SK-N-SH treated with all-trans-retinoic acid at 6 μM for 48 hours (cell line): ENCODE measurements at regions not wholly inside any gene's neighbourhood (a gene's known extent, or its start where the extent isn't known, plus 50 kb on each side); places are given as distances from the start of the nearest gene placed in this dataset.

Source experiments
- ATAC-seq: fragments of 200-7000 bp; cut with Tn5 transposase; 3 replicates; pipeline ENCODE4 v1.9.1; 2020; ENCODE audit warnings: mild to moderate bottlenecking, moderate library complexity
- ARNTL ChIP-seq: fragments of 450-650 bp; formaldehyde crosslinking; IDR thresholded peaks from 2 replicates; pipeline ENCODE4 v1.5.0; 2020; ENCODE audit warnings: low read depth, mild to moderate bottlenecking, moderate library complexity, borderline replicate concordance
- BACH2 ChIP-seq: fragments of 250-450 bp; sonication (Bioruptor Pico); IDR thresholded peaks from 2 replicates; pipeline ENCODE4 v1.9.0; 2021; ENCODE audit warnings: mild to moderate bottlenecking, borderline replicate concordance
- CREB5 ChIP-seq: fragments of 250-450 bp; sonication (Bioruptor Pico); IDR thresholded peaks from 2 replicates; pipeline ENCODE4 v1.5.1; 2020; ENCODE audit warnings: low read depth, mild to moderate bottlenecking, moderate library complexity
- CSRNP3 ChIP-seq: fragments of 250-450 bp; sonication (Bioruptor Pico); IDR thresholded peaks from 2 replicates; pipeline ENCODE4 v1.5.1; 2021; ENCODE audit warnings: mild to moderate bottlenecking, moderate library complexity
- ESRRG ChIP-seq: fragments of 250-450 bp; sonication (Bioruptor Pico); IDR thresholded peaks from 2 replicates; pipeline ENCODE4 v1.6.1; 2021; ENCODE audit warnings: mild to moderate bottlenecking
- GLIS3 ChIP-seq: fragments of 250-450 bp; sonication (Bioruptor Pico); IDR thresholded peaks from 2 replicates; pipeline ENCODE4 v1.5.0; 2020; ENCODE audit warnings: mild to moderate bottlenecking, moderate library complexity
- ISL1 ChIP-seq: fragments of 250-450 bp; sonication (Bioruptor Pico); IDR thresholded peaks from 2 replicates; pipeline ENCODE4 v2.1.2; 2022; ENCODE audit warnings: mild to moderate bottlenecking, moderate library complexity
- OSR1 ChIP-seq: fragments of 250-450 bp; sonication (Bioruptor Pico); IDR thresholded peaks from 2 replicates; pipeline ENCODE4 v1.8.0; 2022; ENCODE audit warnings: moderate library complexity, mild to moderate bottlenecking, inconsistent platforms
- PATZ1 ChIP-seq: fragments of 250-450 bp; sonication (Bioruptor Pico); IDR thresholded peaks from 2 replicates; pipeline ENCODE4 v1.8.0; 2020; ENCODE audit warnings: mild to moderate bottlenecking, moderate library complexity, borderline replicate concordance
- POU6F1 ChIP-seq: fragments of 250-450 bp; sonication (Bioruptor Pico); IDR thresholded peaks from 2 replicates; pipeline ENCODE4 v1.8.0; 2021; ENCODE audit warnings: low read depth, mild to moderate bottlenecking, moderate library complexity, borderline replicate concordance
- PPARA ChIP-seq: fragments of 250-450 bp; sonication (Bioruptor Pico); IDR thresholded peaks from 2 replicates; pipeline ENCODE4 v1.5.0; 2020; ENCODE audit warnings: mild to moderate bottlenecking, borderline replicate concordance
- RARB ChIP-seq: fragments of 250-450 bp; sonication (Bioruptor Pico); IDR thresholded peaks from 2 replicates; pipeline ENCODE4 v1.8.0; 2021; ENCODE audit warnings: mild to moderate bottlenecking, moderate library complexity
- SNAI2 ChIP-seq: fragments of 250-450 bp; sonication (Bioruptor Pico); IDR thresholded peaks from 2 replicates; pipeline ENCODE4 v1.5.0; 2020; ENCODE audit warnings: mild to moderate bottlenecking, moderate library complexity
- TCF4 ChIP-seq: fragments of 250-450 bp; sonication (Bioruptor Pico); IDR thresholded peaks from 2 replicates; pipeline ENCODE4 v1.8.0; 2021; ENCODE audit warnings: mild to moderate bottlenecking, moderate library complexity, borderline replicate concordance
- TOX ChIP-seq: fragments of 250-450 bp; sonication (Bioruptor Pico); IDR thresholded peaks from 2 replicates; pipeline ENCODE4 v1.8.0; 2021; ENCODE audit warnings: mild to moderate bottlenecking, moderate library complexity, borderline replicate concordance
- TSHZ2 ChIP-seq: fragments of 250-450 bp; sonication (Bioruptor Pico); IDR thresholded peaks from 2 replicates; pipeline ENCODE4 v1.5.0; 2020; ENCODE audit warnings: mild to moderate bottlenecking, moderate library complexity
- ZC3H10 ChIP-seq: fragments of 250-450 bp; sonication (Bioruptor Pico); IDR thresholded peaks from 2 replicates; pipeline ENCODE4 v1.5.1; 2021; ENCODE audit warnings: mild to moderate bottlenecking, moderate library complexity
- ZFP3 ChIP-seq: fragments of 250-450 bp; sonication (Bioruptor Pico); IDR thresholded peaks from 2 replicates; pipeline ENCODE4 v1.5.0; 2020; ENCODE audit warnings: mild to moderate bottlenecking, moderate library complexity
- ZFP30 ChIP-seq: fragments of 450-650 bp; formaldehyde crosslinking; IDR thresholded peaks from 2 replicates; pipeline ENCODE4 v1.5.0; 2022; ENCODE audit warnings: mild to moderate bottlenecking, moderate library complexity
- ZNF565 ChIP-seq: fragments of 450-650 bp; formaldehyde crosslinking; conservative IDR thresholded peaks from 2 replicates; pipeline ENCODE4 v1.5.0; 2020; ENCODE audit warnings: low read depth, mild to moderate bottlenecking, moderate library complexity
- ZNF70 ChIP-seq: fragments of 450-650 bp; formaldehyde crosslinking; IDR thresholded peaks from 2 replicates; pipeline ENCODE4 v1.5.0; 2020; ENCODE audit warnings: mild to moderate bottlenecking, moderate library complexity
- ZNF8 ChIP-seq: fragments of 450-650 bp; formaldehyde crosslinking; IDR thresholded peaks from 2 replicates; pipeline ENCODE4 v1.5.0; 2020; ENCODE audit warnings: mild to moderate bottlenecking, moderate library complexity

GRCh38 chr2:41912337-41912736, 135.5 kb upstream of the PKDCC start:
- no peak for ATAC-seq
- TF ChIP-seq ISL1 (no peak), CSRNP3 (CRISPR knock-in tag) (no peak), ZFP30 (no peak), ZC3H10 (CRISPR knock-in tag) (no peak), ESRRG (CRISPR knock-in tag) (no peak), BACH2 (no peak), PATZ1 (no peak), ZNF70 (no peak), ZNF8 (CRISPR knock-in tag) (no peak), TCF4 (CRISPR knock-in tag) (no peak), RARB (CRISPR knock-in tag) (no peak), GLIS3 (no peak), PPARA (CRISPR knock-in tag) (no peak), ARNTL (CRISPR knock-in tag) (no peak), TOX (CRISPR knock-in tag) (no peak), CREB5 (CRISPR knock-in tag) (no peak), POU6F1 (CRISPR knock-in tag) (no peak)

- TF ChIP-seq PPARA (CRISPR knock-in tag) (no peak), ZC3H10 (CRISPR knock-in tag) (no peak), GLIS3 (no peak), TOX (CRISPR knock-in tag) (no peak), ESRRG (CRISPR knock-in tag) (no peak), OSR1 (CRISPR knock-in tag) (no peak), CREB5 (CRISPR knock-in tag) (no peak), ISL1 (no peak), ZNF565 (no peak), ZFP3 (CRISPR knock-in tag) (no peak), ZNF70 (no peak), ZFP30 (no peak), ZNF8 (CRISPR knock-in tag) (no peak)
- ATAC-seq = no peak
These were observed 135.0 kb upstream of the PKDCC start for GRCh38 chr2:41912776-41913175.

- ATAC-seq = no peak
- TF ChIP-seq SNAI2 (no peak), PATZ1 (no peak), OSR1 (CRISPR knock-in tag) (no peak), ISL1 (no peak), TSHZ2 (CRISPR knock-in tag) (no peak), ZC3H10 (CRISPR knock-in tag) (no peak), TOX (CRISPR knock-in tag) (no peak), CSRNP3 (CRISPR knock-in tag) (no peak), RARB (CRISPR knock-in tag) (no peak), POU6F1 (CRISPR knock-in tag) (no peak), PPARA (CRISPR knock-in tag) (no peak)
These were observed 134.5 kb upstream of the PKDCC start for GRCh38 chr2:41913311-41913710.
